NCI-H82 treated with DMSO at 0.1 percent for 48 hours (cell line): ENCODE measurements at regions not wholly inside any gene's neighbourhood (a gene's known extent, or its start where the extent isn't known, plus 50 kb on each side); places are given as distances from the start of the nearest gene placed in this dataset.
"Not testable (repeated sequence)": the region's sequence is repeated elsewhere in the genome, so short reads cannot be mapped to it uniquely, and the experiment has no call there.

ENCODE experiments used
- DNase-seq: peaks from one replicate; lab custom pipeline; 2025; ENCODE audit not compliant: unreplicated experiment; lab: John Stamatoyannopoulos, UW

- DNase-seq: no peak
Measured at GRCh38 chr6:49284180-49284579, 178.9 kb downstream of the MMUT start.

- not testable (repeated sequence) for DNase-seq
Measured at GRCh38 chr6:49274809-49275769, 188.0 kb downstream of the MMUT start.

GRCh38 chr6:49269190-49269589 lies 193.9 kb downstream of the MMUT start:
- no peak for DNase-seq

DNA sequence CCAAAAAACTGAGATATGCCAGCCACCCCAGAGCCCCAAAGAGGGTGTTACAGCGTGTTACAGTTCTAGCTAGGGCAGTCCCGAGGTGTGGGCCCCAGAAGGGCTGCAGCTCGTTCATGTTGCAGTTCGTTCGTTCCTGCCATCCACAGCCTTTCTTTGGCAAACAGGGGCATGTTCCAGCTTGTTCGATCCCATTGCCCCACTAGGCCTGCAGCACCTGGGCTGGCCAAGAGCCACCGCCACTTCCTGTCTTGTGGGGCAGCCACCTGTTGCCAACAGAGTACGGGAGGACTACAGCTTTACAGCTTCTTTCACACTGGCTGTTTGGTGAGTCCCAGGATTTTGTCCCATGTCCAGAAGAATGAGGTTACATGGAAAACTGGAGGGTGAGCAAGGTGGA lies 198.1 kb downstream of the MMUT start:
- DNase-seq: no peak

DNA sequence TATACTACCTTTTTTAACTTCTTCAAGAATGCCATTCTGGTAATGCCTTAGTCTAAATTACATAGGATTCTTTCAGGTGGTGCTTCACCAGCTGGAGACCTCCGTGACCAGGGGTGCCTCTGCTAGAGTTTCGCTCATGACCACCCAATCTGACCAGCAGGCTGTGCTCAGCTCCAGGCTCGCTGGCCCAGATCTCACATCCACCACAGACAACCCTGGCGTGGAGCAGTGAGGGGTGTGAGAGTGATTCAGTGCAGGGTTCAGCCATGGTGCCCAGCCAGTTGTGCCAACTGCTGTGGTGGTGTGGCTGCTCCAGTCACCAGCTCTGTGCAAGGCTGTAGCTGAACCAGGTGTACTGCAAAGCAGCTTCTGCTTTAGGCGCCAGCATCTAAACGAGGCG lies 198.6 kb downstream of the MMUT start:
- no peak for DNase-seq

- DNase-seq: no peak
Measured at GRCh38 chr6:49257549-49257948, 205.5 kb downstream of the MMUT start.

GRCh38 chr6:49255335-49255734 lies 207.7 kb downstream of the MMUT start:
- no peak for DNase-seq

GRCh38 chr6:49252901-49253300 lies 210.2 kb downstream of the MMUT start:
- no peak for DNase-seq

- DNase-seq: no peak
Measured at GRCh38 chr6:49233483-49233882, 229.6 kb downstream of the MMUT start.

DNA sequence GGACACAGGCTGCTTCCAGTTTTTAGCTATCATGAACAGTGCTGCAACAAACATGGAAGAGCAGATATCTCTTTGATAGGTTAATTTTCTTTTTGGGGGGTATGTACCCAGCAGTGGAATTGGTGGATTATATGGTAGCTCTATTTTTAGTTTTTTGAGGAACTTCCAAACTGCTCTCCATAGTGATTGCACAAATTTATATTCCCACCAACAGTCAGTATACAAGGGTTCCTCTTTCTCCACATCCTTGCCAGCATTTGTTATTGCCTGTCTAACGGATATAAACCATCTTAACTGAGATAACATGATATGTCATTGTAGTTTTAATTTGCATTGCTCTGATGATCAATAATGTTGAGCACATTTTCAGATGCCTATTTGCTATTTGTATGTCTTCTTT lies 237.6 kb downstream of the MMUT start:
- DNase-seq: no peak

- no peak for DNase-seq
Measured at GRCh38 chr6:49220293-49220692, 242.8 kb downstream of the MMUT start.

- DNase-seq: no peak
Measured at GRCh38 chr6:49205526-49205925, 257.5 kb downstream of the MMUT start.

DNA sequence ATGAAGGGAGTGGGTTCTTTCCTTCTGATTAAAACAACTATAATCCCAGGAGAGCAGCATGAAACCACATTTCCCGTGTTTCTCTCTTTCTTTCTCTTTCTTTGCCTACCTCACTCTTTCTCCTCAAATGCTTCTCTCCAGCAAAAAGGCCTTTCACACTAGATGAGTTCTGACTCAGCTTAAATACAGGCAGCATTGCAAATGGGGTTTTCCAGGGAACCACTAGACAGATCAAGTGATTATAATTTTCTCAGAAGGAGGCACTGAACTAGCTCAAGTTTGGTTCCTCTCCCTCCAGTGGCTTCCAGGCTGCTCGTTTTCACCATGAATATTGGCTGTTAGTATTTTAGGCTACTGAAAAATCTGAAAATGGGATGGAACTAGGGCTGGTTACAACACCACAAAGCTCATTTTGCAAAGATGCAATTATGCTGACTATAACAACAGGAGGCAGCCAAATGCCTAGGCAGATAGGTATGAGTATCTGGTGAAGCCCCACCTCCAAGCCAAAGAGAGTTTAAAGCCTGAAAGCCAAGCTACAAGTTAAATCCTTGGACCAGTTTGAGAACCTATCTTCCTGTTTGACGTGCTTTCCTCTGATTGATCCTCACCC lies 260.0 kb downstream of the MMUT start:
- no peak for DNase-seq

- no peak for DNase-seq
Measured at GRCh38 chr6:49198015-49198414, 265.0 kb downstream of the MMUT start.

DNA sequence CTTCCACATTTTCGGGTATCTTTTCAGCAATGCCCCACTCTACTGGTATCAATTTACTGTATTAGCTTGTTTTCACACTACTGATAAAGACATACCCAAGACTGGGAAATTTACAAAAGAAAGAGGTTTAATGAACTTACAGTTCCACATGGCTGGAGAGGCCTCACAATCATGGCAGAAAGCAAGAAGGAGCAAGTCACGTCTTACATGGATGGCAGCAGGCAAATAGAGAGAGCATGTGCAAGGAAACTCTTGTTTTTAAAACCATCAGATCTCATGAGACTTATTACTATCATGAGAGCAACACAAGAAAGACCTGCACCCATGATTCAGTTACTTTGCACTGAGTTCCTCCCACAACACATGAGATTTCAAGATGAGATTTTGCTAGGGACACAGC lies 300.7 kb downstream of the MMUT start:
- not testable (repeated sequence) for DNase-seq

DNA sequence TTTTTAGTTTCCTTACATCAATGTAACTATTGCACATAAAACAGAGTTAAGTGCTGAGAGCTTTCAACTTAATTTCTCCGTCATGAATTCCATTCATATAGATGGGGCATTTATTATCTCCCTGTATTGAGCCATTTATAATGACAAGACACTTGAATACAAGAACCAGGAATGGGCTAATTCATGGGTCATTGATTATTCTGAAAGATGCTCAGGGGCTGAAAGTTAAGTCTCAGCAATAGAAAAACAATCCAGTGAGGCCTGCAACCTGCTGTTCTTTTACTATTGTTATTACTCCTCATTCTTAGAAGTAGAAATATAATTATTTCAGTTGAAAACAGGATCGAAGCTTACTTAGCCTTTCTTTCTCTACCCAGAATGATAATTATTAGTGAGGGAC lies 307.7 kb downstream of the MMUT start:
- DNase-seq: no peak

DNA sequence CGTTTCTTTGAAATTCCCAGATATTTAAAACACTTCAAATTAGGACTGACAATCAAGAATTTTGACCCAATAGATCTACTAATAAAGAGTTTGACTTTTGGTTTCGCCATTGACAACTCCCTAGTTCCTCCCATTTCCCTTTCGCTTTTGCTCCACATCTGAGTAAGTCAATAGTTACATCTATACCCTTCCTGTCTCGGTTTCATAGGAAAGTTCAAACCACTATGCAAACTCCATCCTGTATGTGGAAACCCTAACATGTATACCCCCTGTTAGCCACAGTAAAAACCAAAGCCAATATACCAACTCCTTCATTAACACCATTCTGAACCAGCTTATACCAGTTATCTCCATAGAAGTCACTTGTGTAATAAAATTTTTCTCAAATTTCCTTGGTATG lies 311.1 kb downstream of the MMUT start:
- DNase-seq: no peak

DNA sequence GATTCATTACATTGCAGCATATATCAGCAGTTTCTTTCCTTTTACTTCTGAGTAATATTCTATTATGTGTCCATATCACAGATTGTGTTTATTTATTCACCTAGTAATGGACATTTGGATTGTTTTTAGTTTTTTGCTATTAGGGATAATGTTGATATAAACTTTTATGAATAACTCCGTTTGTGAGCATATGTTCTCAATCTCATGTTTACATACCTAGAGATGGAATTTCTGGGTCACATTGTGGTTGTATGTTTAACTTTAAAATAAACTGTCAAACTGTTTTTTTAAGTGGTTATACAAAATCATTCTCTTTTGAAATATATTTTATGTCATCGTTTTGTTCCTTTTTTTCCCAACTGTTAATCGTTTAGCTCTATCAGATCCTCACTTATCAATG lies 311.6 kb downstream of the MMUT start:
- no peak for DNase-seq

GRCh38 chr6:49151033-49151432 lies 312.0 kb downstream of the MMUT start:
- no peak for DNase-seq

- no peak for DNase-seq
Measured at GRCh38 chr6:49145280-49145679, 317.8 kb downstream of the MMUT start.

DNA sequence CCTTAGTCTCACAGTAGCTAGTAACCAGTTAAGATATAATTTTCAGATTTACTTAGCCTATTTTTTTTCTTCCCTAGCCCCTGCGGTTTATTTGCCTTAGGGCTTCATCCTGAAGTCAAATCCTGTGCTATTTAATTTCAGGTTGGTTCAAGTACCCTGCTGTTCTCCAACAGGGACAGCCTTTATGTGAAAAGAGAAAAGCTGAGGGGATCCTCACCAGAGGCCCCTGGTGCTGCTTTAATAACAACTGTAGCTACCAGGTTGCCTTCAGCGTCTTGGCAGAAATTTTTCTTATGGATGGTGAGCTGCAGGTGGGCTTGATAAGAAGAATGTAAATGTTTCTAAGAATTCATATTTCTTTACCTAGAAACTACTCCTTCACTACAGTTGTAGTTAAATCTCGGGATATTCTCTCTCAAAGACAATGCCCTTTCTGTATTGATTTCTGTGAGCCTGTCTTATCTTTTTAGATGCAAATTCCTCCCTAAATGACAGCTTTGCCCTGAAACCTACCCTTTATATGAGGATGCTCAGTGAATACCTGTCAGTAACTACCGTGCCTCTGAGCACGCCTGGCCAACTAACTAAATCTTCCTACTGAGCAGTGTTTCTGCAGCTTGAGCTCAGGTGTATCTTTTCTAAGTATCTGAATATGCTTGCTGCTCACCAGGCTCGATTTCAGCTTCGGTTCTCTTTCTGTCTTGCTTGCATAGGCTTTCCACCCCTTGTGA lies 320.5 kb downstream of the MMUT start:
- DNase-seq: no peak

DNA sequence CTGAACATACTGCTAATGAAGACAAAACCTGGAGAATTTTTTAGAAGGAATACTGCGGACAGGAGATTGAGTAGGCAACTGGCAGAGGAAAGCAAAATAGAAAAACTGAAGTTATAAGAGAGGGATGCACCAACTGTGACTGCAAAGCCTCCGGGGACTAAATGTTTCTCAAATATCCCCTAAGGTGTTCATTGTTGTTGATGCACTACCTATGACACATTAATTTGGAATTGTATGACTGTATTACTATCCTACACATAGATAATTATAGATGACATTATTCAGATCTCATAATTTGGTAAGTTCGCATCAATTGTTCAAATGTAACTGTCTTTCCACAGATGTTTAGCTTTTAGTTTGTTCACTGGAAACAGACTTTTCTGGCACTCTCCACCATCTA lies 341.1 kb downstream of the MMUT start:
- no peak for DNase-seq
